GM20000 (cell line): ENCODE measurements at regions not wholly inside any gene's neighbourhood (a gene's known extent, or its start where the extent isn't known, plus 50 kb on each side); places are given as distances from the start of the nearest gene placed in this dataset.

Experiments used
- DNase-seq: peaks from one replicate; pipeline ENCODE4 v3.0.0; 2012; ENCODE audit warnings: low spot score
- CTCF ChIP-seq: IDR thresholded peaks from 2 replicates; pipeline ENCODE4 v1.5.1; 2012; ENCODE audit warnings: mild to moderate bottlenecking, control low read depth; ENCODE audit errors: extremely low read depth, missing control alignments

- no peak for TF ChIP-seq CTCF
- DNase-seq = peak; percentile 76
Measured at GRCh38 chr6:166862287-166862977, 93.9 kb downstream of the RNASET2 start.

GRCh38 chr6:166861961-166862286 lies 94.4 kb downstream of the RNASET2 start:
- DNase-seq = no peak
- no peak for TF ChIP-seq CTCF

- no peak for TF ChIP-seq CTCF
- DNase-seq = no peak
Measured at GRCh38 chr6:166861304-166861703, 95.0 kb downstream of the RNASET2 start.

- no peak for TF ChIP-seq CTCF
- no peak for DNase-seq
Measured at GRCh38 chr6:166860392-166860791, 96.0 kb downstream of the RNASET2 start.

GRCh38 chr6:166855416-166855815 lies 100.9 kb downstream of the RNASET2 start:
- no peak for TF ChIP-seq CTCF
- no peak for DNase-seq

GRCh38 chr6:166853371-166854325 lies 102.7 kb downstream of the RNASET2 start:
- DNase-seq = no peak
- TF ChIP-seq CTCF = no peak

- TF ChIP-seq CTCF = no peak
- no peak for DNase-seq
Measured at GRCh38 chr6:166852451-166852975, 103.8 kb downstream of the RNASET2 start.
